ENCODE measurements at regions not wholly inside any gene's neighbourhood (a gene's known extent, or its start where the extent isn't known, plus 50 kb on each side); places are given as distances from the start of the nearest gene placed in this dataset.

DNA sequence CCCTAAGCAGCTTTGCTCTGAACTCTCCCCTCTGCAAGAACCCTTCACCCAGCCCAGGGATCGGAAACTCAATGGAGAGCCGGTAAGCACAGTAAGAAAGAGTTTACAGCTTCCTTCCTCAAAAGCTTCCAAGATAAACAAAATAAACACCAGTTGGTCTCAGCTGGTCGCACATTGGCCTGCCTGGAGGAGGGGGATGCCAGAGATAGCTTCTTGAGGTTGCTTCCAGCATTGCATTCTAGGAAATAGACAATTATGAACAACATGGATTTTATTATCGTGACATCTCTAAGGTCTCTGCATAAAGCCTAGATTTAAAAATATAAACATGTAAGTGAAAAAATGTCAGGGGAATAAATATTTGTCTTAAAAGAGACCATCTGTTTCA is 141.5 kb upstream of the PKDCC start:
- TF ChIP-seq, protein P1, sequence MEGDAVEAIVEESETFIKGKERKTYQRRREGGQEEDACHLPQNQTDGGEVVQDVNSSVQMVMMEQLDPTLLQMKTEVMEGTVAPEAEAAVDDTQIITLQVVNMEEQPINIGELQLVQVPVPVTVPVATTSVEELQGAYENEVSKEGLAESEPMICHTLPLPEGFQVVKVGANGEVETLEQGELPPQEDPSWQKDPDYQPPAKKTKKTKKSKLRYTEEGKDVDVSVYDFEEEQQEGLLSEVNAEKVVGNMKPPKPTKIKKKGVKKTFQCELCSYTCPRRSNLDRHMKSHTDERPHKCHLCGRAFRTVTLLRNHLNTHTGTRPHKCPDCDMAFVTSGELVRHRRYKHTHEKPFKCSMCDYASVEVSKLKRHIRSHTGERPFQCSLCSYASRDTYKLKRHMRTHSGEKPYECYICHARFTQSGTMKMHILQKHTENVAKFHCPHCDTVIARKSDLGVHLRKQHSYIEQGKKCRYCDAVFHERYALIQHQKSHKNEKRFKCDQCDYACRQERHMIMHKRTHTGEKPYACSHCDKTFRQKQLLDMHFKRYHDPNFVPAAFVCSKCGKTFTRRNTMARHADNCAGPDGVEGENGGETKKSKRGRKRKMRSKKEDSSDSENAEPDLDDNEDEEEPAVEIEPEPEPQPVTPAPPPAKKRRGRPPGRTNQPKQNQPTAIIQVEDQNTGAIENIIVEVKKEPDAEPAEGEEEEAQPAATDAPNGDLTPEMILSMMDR (IDR thresholded peaks at IDR 0.05 in 8 of 11, conservative IDR thresholded peaks at IDR 0.05 in 3 of 11), result no peak
- no peak for TF ChIP-seq POLR2A (IDR thresholded peaks at IDR 0.05)
- no peak for TF ChIP-seq POLR2AphosphoS5 (IDR thresholded peaks at IDR 0.05)
